HK-2 (cell line): ENCODE measurements at regions not wholly inside any gene's neighbourhood (a gene's known extent, or its start where the extent isn't known, plus 50 kb on each side); places are given as distances from the start of the nearest gene placed in this dataset.

Experiments
- DNase-seq: peaks from one replicate; pipeline ENCODE4 v3.0.0-alpha.2; 2018; ENCODE audit not compliant: unreplicated experiment

DNA sequence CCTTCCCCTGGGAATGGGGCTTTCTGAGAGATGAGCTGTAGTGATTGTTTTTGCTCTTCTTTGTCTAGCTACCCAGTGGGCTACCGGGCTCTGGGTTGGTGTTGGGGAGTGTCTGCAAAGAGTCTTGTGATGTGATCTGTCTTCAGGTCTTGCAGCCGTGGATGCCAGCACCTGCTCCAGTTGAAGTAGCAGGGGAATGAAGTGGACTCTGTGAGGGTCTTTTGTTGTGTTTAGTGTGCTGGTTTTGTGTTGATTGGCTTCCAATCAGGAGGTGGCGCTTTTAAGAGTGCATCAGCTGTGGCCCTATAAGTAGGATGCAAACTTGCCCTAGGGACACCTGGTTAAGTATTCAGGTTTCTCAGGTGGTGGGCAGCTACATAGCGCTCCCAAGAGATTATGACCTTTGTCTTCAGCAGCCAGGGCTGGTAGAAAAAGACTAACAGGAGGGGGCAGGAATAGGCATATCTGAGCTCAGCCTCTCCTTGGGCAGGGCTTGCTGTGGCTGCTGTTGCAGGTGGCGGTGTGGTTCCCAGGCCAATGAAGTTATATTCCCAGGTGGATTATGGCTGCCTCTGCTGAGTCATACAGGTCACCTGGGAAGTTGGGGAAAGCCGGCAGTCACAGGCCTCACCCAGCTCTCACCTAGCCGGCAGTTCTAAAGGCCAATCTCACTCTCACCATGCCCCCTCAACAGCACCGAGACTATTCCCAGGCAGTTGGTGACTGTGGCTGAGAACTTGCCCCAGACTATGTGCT lies 315.7 kb upstream of the C11orf87 start:
- no peak for DNase-seq

DNA sequence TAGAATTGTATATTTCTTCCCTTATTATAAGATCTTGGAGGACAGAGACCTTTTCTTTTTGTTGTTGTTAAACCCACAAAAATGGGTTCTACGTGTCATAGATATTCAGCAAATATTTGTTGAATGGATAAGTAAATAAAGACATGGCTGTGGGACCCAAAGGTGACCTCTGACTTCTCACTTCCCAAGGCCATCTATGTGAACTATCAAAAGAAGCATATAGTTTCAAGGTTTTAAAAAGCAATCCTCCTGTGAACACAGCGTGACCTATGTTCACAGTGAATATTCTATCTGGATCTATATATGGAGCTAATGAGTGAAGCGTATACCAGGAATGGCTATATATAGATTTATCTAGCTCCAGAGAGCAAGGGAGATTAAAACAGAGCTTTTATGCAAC lies 312.8 kb upstream of the C11orf87 start:
- DNase-seq, result no peak

DNA sequence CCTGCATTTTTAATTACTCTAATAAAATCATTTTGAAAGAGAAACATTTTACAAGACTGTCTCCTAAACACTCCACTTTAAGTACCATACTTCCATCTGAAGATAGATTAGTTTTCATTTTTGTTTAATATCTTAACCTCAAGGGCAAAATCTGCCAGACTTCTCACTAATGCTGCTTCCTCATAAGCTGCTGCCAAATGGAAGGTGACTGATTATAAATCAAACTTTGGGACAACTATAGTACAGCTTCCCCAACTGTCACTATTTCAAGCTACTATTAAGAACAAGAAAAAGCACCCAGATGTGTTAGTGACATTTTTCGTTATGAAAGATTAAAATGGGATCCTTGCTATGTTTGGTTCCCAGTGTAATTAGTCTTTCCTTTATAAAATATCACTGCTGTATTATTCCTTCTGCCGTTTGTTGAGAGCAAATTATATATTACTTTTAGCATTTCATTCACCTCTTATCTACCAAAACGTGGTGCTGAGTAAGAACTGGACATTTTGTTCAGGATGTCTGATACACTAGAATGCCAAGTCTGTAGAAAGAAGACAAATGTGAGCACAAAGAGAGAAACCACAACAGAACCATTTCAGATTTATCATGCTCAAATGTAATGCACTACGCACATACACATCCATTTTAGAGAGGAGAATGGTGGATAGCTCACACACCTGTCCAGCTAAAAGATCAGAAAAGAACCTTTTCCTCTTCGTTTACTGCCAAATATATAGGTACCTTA lies 312.2 kb upstream of the C11orf87 start:
- no peak for DNase-seq

DNA sequence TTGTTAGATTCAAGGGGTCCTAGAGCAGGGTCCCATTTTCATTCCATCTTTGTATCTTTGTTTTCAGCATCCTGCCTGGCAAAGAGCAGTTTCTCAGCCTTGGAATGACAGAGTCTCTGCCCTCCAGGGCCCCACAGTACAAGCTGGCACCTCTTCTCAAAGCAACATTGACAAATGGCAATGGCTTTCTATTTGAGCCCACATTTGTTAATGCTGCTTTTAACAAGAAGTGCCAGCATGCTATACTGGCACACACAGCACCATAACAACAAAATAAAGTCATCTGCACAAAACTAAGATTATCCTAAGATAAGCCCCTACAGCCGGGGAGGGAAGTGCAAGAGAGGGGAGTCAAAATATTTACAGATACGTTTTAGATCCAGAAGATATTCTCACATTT lies 309.7 kb upstream of the C11orf87 start:
- DNase-seq, result no peak

DNA sequence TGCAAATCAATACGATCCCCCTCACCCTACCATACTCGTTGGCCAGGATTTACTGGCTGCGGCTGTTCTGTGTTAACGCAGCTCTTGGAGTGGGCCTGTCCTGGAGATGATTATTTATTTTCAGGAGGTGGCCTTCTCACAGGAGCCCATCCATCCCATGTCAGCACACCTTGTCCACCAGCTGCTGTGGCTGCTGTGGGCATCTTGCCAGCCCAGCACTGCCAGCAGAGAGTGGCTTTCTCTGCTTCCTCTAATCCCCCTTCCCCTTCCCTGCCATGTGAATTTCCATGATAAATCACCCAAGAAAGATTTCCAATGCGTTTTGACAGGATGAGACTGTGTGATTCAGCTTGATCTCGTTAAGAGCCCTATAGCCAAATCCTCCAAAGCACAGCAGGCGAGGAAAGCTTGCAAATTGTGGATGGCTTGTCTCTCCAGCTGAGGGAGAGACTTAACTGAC lies 309.1 kb upstream of the C11orf87 start:
- no peak for DNase-seq

DNA sequence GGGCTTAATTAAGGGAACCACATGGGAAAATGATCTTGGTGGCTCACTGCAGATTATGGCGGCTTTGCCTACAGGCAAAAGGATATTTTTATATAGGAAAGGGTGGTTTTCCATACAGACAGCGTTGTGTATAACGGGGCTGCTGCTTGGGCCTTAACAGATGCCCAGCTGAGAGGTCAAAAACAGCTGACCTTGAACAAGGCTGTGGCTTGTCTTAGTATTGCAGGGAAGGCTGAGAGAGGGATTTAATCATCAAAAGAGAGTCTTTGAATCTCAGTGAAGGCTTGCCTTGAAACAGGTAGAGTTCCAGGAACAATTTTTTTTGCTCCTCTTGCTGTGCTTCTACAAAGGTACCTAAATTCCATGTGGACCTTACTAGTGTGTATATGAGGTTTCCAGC lies 301.6 kb upstream of the C11orf87 start:
- no peak for DNase-seq

DNA sequence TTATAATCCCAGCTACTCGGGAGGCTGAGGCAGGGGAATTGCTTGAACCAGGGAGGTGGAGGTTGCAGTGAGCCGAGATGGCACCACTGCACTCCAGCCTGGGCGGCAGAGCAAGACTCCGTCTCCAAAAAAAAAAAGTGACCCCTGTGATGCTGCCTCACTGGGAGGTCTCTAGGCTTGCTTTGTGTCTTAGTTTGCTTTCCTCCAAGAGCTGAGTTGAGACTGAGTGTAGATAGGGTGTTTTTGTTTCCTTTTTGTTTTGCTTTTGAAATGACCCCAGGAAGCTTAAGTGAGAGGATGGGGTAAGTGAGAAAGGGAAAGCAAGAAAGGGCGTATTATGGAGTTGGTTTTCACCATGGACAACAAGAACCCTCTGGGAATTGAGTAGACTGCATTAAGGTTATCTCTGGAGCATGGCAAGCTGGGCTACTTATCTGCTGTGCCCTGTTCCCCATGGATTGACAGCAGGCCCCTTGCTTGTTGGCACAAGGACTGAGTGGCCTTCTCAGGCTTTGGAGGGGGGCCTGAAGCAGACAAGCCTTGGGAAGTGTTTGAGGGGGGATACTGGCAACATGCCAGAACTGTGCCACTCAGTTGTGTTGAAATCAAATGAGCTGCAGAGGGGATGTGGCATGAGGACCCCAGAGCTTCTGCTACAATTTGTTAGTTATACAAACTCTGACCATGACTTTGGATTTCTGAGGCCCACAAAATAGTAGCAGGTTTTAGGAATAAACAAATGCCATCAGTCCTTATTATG lies 300.6 kb upstream of the C11orf87 start:
- no peak for DNase-seq

DNA sequence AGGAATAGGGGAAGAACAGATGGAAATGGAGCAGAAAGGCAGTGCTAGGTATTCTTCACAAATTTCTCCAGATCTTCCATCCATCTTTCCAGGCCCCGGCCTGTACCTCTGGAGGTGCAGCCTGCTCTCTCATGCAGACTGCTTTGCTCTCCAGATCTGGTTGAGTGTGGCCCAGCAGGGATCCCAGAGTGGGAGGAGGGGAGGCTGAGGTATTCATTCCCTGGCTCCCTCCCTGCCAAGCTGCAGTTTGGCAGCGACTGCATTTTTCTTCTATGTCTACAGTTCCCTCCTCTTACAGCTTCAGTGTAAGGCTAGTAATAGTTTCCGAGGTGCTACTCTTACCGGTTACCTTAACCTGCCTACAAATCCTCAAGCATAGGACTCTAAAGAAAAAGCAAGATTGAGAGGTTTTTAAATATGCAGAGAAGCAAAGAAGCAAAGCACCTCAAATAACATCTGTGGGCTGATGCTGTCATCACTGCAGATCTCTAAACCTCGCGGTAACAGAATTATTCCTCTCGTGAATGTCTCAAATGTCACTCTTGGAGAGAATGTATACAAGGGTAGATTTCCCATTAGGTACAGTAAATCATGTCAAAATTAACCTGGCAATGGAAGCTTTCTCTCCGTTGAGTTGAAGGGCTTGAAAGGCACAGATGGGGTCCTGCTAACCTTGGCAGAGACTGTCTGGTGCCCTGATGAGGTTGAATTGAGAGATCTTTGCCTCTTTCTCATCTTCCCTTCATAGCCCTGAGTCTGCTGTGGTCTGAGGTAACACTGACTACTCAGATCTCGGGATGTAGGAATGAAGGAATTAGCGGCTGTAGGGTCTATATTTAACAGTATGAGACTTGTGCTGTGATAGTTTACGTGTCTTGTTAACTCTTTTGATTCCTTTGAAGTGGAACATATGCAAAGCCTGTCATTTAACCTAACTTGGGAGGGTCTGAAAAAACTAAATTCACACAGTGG lies 297.9 kb upstream of the C11orf87 start:
- DNase-seq, result no peak

DNA sequence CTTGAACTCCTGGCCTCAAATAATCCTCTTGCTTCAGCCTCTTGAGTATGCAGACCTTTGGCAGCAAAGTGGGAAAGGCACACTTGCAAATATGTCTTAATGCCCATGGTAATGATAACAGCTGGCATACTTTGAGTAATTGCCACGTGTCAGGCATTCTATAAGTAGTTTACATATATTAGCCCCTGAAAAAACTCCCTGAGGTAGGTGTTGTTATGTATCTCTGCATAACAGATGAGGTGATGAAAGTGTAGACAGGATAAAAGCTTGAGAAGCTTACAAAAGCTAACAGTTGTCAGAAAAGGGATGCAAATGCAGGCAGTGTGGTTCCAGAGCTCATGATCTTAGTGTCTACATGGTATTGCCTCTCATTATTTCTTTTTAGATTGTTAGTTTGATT lies 291.1 kb upstream of the C11orf87 start:
- DNase-seq, result no peak

DNA sequence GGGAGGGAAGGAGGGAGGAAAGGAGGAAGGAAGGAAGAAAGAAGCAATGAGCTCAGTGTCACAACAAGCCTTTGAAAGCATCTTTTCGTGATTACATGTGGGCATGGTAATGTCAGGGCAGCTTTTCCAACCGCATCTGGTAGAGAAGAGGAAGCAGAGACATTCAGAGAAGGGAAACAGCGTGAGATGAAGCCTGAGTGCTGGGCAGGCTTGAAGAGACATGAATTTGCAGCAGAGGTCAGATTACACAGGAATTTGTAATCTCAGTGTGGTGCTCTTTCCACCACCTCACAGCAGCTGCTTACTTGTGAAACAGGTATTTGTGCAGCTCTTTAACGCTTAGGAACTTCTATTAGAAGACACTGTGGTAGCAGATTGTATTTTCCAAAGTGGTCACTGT lies 289.5 kb upstream of the C11orf87 start:
- no peak for DNase-seq

DNA sequence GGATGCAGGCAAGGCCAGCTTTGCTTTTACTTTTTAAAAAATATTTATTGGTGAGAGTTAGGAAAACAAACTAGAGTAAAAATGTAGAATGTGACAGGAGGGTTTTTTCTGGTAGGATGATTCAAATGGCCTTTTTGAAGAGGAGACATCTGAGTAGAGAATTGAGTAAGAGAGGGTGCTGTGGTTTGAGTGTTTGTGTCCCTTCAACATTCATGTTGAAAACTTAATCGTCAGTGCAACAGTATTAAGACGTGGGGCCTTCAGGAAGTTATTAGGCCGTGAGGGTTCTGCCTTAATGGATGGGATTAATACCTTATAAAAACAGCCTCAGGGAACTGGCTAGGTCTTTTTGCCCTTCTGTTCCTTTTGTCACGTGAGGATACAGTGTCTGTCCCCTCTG lies 288.8 kb upstream of the C11orf87 start:
- DNase-seq, result no peak

DNA sequence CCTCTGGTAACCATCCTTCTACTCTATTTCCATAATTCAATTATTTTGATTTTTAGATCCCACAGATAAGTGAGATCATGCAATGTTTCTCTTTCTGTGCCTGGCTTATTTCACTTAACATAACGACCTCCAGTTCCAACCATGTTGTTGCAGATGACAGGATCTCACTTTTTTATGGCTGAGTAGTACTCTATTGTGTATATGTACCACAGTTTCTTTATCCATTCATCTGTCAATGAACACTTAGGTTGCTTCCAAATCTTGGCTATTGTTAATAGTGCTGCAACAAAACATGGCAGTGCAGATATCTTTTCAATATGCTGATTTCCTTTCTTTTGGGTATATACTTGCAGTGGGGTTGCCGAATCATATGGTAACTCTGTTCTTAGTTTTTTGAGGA lies 286.4 kb upstream of the C11orf87 start:
- no peak for DNase-seq

DNA sequence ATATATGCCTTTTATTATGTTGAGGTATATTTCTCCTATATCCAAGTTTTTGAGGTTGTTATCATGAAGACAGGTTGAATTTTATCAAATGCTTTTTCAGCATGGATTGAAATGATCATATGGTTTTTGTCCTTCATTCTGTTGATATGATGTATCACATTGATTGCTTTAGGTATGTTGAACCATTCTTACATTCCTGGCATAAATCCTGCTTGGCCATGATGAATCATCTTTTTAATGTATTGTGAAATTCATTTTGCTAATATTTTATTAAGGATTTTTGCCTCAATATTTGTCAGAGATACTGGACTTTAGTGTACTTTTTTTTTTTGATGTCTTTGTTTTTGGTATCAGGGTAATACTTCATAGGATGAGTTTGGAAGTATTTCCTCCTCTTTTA lies 283.8 kb upstream of the C11orf87 start:
- no peak for DNase-seq

DNA sequence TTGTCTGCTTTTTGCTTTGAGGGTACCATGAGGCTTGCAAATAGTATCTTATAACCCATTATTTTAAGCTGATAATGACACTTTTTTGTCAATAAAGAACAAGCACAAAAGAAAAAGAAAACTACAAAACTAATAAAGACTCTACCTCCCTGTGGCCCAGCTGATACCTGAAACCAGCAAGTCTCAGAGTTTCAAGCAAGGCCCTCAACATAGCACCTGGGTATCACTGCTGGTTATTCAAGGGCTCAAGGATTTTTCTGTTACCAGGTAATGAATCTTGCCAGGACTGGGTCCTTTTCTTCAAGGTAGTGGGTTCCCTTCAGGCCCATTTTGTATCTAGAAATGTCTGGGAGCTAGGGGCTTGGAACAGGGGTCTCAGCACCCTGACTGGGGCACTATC lies 281.6 kb upstream of the C11orf87 start:
- no peak for DNase-seq

DNA sequence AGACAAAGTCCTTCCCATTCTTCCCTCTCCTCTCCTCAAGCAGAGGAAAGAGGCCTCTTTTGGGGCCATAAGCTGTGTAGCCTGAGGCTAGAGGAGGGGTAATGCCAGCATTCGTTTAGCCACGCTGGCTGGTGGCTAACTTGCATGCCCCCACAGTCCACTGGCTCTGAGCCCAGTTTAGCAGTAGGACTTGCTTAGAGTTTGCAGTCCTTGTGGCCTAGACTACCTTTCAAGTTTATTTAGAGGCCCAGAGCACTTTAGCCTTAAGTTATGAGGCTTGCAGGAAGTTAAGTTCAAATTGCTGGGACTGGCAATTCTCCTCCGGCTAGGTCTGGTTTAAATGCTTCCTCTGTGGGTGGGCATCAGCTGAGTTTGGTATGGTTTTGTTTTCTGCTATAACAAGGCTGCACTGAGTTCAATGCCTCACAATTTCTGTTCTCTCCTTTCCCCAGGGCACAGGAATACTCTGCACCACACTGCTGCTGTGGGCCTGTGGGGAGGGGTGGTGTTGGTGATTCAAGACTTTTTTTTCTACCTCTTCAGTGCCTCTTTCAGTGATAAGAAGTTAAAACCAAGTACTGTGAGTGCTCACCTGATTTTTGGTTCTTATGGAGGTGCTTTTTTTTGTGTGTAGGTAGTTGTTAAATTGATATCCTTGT lies 281.0 kb upstream of the C11orf87 start:
- no peak for DNase-seq

DNA sequence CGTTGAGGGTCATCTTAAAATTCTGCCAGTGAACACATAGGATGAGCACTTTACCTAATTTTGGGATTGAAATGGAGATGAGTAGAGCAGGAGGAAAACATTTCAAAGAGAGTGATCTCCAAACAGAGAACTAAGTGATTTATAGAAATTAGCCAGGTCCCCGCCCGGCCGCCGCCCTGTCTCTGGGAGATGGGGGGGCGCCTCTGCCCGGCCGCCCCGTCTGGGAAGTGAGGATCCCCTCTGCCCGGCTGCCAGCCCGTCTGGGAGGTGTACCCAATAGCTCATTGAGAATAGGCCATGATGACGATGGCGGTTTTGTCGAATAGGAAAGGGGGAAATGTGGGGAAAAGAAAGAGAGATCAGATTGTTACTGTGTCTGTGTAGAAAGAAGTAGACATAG lies 276.7 kb upstream of the C11orf87 start:
- DNase-seq, result no peak

DNA sequence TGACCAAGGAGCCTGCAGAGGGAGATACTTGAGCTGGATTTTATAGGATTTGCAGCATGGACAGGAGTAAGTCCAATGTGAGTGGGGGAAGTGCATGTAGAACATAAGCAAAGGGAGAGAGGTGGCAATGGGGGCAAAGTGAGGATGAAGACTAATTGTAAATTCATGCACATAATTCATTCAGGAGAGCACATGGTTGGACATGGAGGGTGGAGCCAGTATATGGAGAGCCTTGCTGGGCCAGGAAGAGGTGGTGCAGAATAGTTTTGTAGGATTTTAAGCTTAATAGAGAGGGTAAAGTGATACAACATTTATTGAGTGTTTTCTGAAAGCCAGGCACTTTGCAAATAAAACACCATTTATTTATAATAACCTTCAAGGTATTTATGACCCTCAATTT lies 274.3 kb upstream of the C11orf87 start:
- no peak for DNase-seq

DNA sequence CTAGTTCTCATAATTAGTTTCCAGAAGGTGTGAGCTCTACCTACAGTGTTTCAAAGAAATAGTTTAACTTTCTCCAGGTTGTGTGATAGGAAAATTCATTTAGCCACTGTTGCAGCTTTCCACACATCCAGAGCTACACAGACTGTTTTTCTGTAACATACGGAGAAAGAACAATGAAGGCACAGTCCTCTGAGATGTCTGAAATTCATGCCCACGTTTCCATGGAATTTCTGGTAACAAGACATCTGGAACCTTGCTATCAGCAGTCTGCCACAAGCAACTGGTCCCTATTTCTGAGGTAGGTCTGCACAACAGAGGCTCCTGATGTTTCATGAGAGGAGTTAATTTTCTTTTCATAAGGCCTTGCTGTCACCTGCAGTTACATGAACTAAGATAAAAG lies 273.3 kb upstream of the C11orf87 start:
- no peak for DNase-seq

DNA sequence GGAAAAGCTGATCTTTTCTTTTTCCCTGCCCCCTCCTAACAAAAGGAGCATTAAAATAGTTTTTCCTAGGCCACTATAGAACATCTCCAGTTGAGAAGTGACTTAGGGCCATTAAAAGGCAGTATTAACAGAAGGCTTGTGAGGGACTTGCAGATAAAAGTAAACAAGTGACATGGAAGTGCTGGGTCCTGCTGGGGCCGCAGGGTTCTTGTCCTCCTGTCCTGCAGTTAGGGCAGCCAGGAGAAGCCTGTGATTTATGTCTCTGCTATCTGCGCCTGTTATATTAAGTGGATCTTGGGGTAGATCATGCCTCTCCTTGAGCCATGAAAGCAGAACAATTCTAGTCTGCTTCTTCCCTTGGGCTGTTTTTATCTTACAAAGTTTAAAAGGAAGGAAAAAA lies 271.4 kb upstream of the C11orf87 start:
- DNase-seq, result no peak

DNA sequence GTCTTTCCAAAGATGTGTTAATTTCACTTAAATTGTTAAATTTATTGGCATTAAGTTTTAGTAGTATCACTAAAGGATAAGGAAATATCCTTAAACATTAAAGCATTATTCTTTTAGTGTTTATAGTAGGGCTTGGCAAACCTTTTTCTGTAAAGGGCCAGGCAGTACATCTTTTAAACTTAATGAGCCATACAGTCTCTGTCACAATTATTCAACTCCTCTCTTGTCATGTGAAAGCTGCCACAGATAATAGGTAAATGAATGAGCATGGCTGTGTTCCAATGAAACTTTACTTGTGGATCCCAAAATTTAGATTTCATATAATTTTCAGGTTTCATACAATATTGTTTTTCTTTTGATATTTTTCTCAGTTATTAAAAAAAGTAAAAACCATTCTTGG lies 268.2 kb upstream of the C11orf87 start:
- DNase-seq, result no peak

DNA sequence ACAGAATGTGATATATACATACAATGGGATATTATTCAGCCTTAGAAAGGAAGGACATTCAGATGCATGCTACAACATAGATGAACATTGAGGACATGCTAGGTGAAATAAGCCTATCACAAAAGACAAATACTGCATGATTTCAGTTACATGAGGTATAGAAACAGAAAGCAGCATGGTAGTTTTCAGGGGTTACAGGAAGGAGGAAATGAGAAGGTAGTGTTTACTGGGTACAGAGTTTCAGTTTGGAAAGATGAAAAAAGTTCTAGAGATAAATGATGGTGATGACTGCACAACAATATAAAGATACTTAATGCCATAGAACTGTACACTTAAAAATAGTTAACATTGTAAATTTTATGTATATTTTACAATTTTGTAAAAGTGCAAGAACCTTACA lies 266.7 kb upstream of the C11orf87 start:
- no peak for DNase-seq
